ENCODE measurements at regions not wholly inside any gene's neighbourhood (a gene's known extent, or its start where the extent isn't known, plus 50 kb on each side); places are given as distances from the start of the nearest gene placed in this dataset.

DNA sequence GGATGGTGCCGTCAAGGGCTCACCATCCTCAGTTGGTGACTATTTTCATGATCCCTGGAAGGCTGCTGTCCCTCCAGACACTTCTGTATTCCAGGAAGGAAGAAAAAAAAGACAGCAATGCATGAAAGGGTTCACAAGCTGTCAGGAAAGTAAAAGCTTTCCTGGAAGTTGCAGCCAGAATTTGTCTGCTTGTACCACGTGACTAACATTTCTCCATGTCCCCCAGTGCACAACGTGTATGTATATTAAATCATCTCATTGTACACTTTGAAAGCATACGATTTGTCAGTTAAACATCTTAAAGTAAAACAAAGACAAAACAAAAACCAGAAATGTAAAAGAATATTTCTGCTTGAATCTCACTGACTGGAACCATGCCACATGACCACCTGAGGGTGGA, 127.4 kb upstream of the CLNK start:
- intact Hi-C loops (cut with micrococcal nuclease) (no loop called here), in situ Hi-C loops (cut with MboI) (no loop called here)
- no peak for DNase-seq (ENCODE audit: extremely low read depth in 1 of 4, low spot score in 3 of 4)
- Histone ChIP-seq H3K4me3 (no peak overlapping the region), H3K4me1 (replicated peaks in 1 of 2; ENCODE audit: control insufficient read depth in 2 of 2, insufficient read depth in 2 of 2, low read length in 2 of 2) (no peaks in the 10 kb centered on the region), H3K79me2 (ENCODE audit: control insufficient read depth, insufficient read depth, low read length) (no peaks in the 10 kb centered on the region), H3K4me2 (ENCODE audit: insufficient read depth, low read length) (no peak overlapping the region), H3K36me3 (ENCODE audit: control insufficient read depth, insufficient read depth, low read length) (no peaks in the 10 kb centered on the region), H3K27me3 (ENCODE audit: control insufficient read depth in 2 of 2, insufficient read depth in 2 of 2, low read length in 2 of 2) (no peaks in the 10 kb centered on the region), H2AFZ (ENCODE audit: low read depth, low read length) (no peak overlapping the region), H3K9me1 (ENCODE audit: control insufficient read depth, insufficient read depth, low read length) (no peaks in the 10 kb centered on the region), H3K9me3 (replicated peaks; ENCODE audit: control insufficient read depth, insufficient read depth, low read depth, low read length) (no peaks in the 10 kb centered on the region), H3K27ac (ENCODE audit: extremely low read depth, low read depth, low read length) (no peak overlapping the region), H4K20me1 (replicated peaks; ENCODE audit: control insufficient read depth, insufficient read depth, low read length) (no peaks in the 10 kb centered on the region), H3K9ac (ENCODE audit: insufficient read depth in 1 of 2, low read depth in 2 of 2, low read length in 2 of 2) (no peak overlapping the region)
- WGBS (ENCODE audit: insufficient coverage, low coverage, missing lambda C conversion rate), result 0% methylated on average over 4 of the region's 4 CpGs
- no peak for FAIRE-seq
- POLR2A ChIA-PET, result no interaction called here
- no peak for ATAC-seq
- TF ChIP-seq, protein P1, sequence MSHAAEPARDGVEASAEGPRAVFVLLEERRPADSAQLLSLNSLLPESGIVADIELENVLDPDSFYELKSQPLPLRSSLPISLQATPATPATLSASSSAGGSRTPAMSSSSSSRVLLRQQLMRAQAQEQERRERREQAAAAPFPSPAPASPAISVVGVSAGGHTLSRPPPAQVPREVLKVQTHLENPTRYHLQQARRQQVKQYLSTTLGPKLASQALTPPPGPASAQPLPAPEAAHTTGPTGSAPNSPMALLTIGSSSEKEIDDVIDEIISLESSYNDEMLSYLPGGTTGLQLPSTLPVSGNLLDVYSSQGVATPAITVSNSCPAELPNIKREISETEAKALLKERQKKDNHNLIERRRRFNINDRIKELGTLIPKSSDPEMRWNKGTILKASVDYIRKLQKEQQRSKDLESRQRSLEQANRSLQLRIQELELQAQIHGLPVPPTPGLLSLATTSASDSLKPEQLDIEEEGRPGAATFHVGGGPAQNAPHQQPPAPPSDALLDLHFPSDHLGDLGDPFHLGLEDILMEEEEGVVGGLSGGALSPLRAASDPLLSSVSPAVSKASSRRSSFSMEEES (CRISPR knock-in tag; IDR thresholded peaks at IDR 0.05), result peak; percentile 72
- TF ChIP-seq CC2D1A (IDR thresholded peaks at IDR 0.05), result no peak
- CTCF ChIA-PET (ENCODE audit: low intra/inter-chr PET ratio), result no interaction called here
- no TSS peak for BruUV-seq (replicated peaks)

DNA sequence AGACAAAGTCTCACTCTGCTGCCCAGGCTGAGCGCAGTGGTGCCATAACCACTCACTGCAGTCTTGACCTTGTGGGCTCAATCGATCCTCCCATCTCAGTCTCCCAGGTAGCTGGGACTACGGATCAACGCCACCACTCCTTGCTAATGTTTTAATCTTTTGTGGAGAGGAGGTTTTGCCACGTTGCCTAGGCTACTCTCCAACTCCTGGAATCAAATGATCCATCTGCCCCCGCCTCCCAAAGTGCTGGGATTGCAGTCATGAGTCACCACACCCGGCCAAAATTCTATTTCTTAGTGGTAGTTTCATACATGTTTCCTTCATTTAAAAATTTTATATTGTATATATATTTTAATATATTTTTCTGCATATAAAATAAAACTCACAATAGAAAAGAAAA, 125.8 kb upstream of the CLNK start:
- ChIA-PET POLR2A (no interaction called here), CTCF (ENCODE audit: low intra/inter-chr PET ratio) (no interaction called here)
- TF ChIP-seq RHOXF2B (CRISPR knock-in tag; conservative IDR thresholded peaks at IDR 0.05) (no peak), ZNF143 (CRISPR knock-in tag; IDR thresholded peaks at IDR 0.05) (no peak)
- TF ChIP-seq, protein P2, sequence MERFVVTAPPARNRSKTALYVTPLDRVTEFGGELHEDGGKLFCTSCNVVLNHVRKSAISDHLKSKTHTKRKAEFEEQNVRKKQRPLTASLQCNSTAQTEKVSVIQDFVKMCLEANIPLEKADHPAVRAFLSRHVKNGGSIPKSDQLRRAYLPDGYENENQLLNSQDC (CRISPR knock-in tag; IDR thresholded peaks at IDR 0.05), result no peak
- TF ChIP-seq, protein P3, sequence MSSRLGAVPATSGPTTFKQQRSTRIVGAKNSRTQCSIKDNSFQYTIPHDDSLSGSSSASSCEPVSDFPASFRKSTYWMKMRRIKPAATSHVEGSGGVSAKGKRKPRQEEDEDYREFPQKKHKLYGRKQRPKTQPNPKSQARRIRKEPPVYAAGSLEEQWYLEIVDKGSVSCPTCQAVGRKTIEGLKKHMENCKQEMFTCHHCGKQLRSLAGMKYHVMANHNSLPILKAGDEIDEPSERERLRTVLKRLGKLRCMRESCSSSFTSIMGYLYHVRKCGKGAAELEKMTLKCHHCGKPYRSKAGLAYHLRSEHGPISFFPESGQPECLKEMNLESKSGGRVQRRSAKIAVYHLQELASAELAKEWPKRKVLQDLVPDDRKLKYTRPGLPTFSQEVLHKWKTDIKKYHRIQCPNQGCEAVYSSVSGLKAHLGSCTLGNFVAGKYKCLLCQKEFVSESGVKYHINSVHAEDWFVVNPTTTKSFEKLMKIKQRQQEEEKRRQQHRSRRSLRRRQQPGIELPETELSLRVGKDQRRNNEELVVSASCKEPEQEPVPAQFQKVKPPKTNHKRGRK (tag; IDR thresholded peaks at IDR 0.05), result no peak
- TF ChIP-seq, protein P4, sequence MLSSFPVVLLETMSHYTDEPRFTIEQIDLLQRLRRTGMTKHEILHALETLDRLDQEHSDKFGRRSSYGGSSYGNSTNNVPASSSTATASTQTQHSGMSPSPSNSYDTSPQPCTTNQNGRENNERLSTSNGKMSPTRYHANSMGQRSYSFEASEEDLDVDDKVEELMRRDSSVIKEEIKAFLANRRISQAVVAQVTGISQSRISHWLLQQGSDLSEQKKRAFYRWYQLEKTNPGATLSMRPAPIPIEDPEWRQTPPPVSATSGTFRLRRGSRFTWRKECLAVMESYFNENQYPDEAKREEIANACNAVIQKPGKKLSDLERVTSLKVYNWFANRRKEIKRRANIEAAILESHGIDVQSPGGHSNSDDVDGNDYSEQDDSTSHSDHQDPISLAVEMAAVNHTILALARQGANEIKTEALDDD (IDR thresholded peaks at IDR 0.05), result no peak
- TF ChIP-seq, protein P5, sequence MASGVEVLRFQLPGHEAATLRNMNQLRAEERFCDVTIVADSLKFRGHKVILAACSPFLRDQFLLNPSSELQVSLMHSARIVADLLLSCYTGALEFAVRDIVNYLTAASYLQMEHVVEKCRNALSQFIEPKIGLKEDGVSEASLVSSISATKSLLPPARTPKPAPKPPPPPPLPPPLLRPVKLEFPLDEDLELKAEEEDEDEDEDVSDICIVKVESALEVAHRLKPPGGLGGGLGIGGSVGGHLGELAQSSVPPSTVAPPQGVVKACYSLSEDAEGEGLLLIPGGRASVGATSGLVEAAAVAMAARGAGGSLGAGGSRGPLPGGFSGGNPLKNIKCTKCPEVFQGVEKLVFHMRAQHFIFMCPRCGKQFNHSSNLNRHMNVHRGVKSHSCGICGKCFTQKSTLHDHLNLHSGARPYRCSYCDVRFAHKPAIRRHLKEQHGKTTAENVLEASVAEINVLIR (CRISPR knock-in tag; IDR thresholded peaks at IDR 0.05), result no peak
- TF ChIP-seq, protein P6, sequence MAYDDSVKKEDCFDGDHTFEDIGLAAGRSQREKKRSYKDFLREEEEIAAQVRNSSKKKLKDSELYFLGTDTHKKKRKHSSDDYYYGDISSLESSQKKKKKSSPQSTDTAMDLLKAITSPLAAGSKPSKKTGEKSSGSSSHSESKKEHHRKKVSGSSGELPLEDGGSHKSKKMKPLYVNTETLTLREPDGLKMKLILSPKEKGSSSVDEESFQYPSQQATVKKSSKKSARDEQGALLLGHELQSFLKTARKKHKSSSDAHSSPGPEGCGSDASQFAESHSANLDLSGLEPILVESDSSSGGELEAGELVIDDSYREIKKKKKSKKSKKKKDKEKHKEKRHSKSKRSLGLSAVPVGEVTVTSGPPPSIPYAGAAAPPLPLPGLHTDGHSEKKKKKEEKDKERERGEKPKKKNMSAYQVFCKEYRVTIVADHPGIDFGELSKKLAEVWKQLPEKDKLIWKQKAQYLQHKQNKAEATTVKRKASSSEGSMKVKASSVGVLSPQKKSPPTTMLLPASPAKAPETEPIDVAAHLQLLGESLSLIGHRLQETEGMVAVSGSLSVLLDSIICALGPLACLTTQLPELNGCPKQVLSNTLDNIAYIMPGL (CRISPR knock-in tag; IDR thresholded peaks at IDR 0.05), result no peak

More for the DNA sequence above, 125.8 kb upstream of the CLNK start:
- ATAC-seq, result no peak
- Histone ChIP-seq H2AFZ (ENCODE audit: low read depth, low read length) (no peak overlapping the region), H3K79me2 (ENCODE audit: control insufficient read depth, insufficient read depth, low read length) (no peaks in the 10 kb centered on the region), H3K4me2 (ENCODE audit: insufficient read depth, low read length) (no peak overlapping the region), H3K27me3 (ENCODE audit: control insufficient read depth in 2 of 2, insufficient read depth in 2 of 2, low read length in 2 of 2) (no peaks in the 10 kb centered on the region), H3K9me3 (replicated peaks; ENCODE audit: control insufficient read depth, insufficient read depth, low read depth, low read length) (no peaks in the 10 kb centered on the region), H3K9me1 (ENCODE audit: control insufficient read depth, insufficient read depth, low read length) (no peaks in the 10 kb centered on the region), H3K4me3 (no peak overlapping the region), H3K36me3 (ENCODE audit: control insufficient read depth, insufficient read depth, low read length) (no peaks in the 10 kb centered on the region), H3K27ac (ENCODE audit: extremely low read depth, low read depth, low read length) (no peak overlapping the region), H3K4me1 (replicated peaks in 1 of 2; ENCODE audit: control insufficient read depth in 2 of 2, insufficient read depth in 2 of 2, low read length in 2 of 2) (no peaks in the 10 kb centered on the region), H3K9ac (ENCODE audit: insufficient read depth in 1 of 2, low read depth in 2 of 2, low read length in 2 of 2) (no peak overlapping the region), H4K20me1 (replicated peaks; ENCODE audit: control insufficient read depth, insufficient read depth, low read length) (no peaks in the 10 kb centered on the region)
- 2% methylated on average over 7 of the region's 7 CpGs for WGBS (ENCODE audit: insufficient coverage, low coverage, missing lambda C conversion rate)
- in situ Hi-C loops (cut with MboI), result no loop called here
- FAIRE-seq, result no peak
- intact Hi-C loops (cut with micrococcal nuclease), result no loop called here
- no peak for DNase-seq (ENCODE audit: extremely low read depth in 1 of 4, low spot score in 3 of 4)
- no TSS peak for BruUV-seq (replicated peaks)
